ENCODE measurements at regions not wholly inside any gene's neighbourhood (a gene's known extent, or its start where the extent isn't known, plus 50 kb on each side); places are given as distances from the start of the nearest gene placed in this dataset.

DNA sequence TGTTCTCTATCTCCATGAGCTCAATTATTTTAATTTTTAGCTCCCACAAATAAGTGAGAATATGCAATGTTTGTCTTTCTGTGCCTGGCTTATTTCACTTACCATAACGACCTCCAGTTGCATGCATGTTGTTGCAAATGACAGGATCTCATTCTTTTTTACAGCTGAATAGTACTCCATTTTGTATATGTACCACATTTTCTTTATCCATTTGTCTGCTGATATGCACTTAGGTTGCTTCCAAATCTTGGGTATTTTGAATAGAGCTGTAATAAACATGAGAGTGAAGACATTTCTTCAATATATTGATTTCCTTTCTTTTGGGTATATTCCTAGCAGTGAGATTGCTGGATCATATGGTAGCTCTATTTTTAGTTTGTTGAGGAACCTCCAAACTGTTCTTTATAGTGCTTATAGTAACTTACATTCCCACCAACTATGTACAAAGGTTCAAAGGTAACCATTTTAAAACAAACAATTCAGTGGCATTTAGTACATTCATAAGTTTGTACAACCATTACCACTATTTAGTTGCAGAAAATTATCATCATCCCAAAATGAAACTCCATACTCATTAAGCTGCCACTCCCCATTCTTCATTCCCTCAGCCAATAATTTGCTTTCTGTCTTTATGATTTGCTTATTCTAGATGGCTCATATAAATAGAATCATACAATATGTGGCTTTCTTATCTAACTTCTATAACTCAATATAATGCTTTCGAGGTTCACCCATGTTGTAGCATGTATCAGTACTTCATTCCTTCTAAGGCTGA is 255.9 kb upstream of the NFIA start:
- Histone ChIP-seq H3K27ac (no peak overlapping the region), H3K9me3 (peaks cover 0 to 6% (median 0%) of the 10 kb centered on the region in 12 donors), H3K4me1 (no peaks in the 10 kb centered on the region), H3K4me3 (no peak overlapping the region), H3K36me3 (no peaks in the 10 kb centered on the region), H3K27me3 (peaks cover 0 to 3% (median 0%) of the 10 kb centered on the region in 9 donors)
- intact Hi-C loops (cut with DNase I) = no loop called here
- DNase-seq = no peak
- no peak for TF ChIP-seq POLR2A (IDR thresholded peaks at IDR 0.05)
- TF ChIP-seq, protein P1, sequence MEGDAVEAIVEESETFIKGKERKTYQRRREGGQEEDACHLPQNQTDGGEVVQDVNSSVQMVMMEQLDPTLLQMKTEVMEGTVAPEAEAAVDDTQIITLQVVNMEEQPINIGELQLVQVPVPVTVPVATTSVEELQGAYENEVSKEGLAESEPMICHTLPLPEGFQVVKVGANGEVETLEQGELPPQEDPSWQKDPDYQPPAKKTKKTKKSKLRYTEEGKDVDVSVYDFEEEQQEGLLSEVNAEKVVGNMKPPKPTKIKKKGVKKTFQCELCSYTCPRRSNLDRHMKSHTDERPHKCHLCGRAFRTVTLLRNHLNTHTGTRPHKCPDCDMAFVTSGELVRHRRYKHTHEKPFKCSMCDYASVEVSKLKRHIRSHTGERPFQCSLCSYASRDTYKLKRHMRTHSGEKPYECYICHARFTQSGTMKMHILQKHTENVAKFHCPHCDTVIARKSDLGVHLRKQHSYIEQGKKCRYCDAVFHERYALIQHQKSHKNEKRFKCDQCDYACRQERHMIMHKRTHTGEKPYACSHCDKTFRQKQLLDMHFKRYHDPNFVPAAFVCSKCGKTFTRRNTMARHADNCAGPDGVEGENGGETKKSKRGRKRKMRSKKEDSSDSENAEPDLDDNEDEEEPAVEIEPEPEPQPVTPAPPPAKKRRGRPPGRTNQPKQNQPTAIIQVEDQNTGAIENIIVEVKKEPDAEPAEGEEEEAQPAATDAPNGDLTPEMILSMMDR (IDR thresholded peaks at IDR 0.05) = no peak
- WGBS, 4 donors = 93 to 95% (median 94%) methylated on average over 2 of the region's 2 CpGs
- no peak for ATAC-seq

DNA sequence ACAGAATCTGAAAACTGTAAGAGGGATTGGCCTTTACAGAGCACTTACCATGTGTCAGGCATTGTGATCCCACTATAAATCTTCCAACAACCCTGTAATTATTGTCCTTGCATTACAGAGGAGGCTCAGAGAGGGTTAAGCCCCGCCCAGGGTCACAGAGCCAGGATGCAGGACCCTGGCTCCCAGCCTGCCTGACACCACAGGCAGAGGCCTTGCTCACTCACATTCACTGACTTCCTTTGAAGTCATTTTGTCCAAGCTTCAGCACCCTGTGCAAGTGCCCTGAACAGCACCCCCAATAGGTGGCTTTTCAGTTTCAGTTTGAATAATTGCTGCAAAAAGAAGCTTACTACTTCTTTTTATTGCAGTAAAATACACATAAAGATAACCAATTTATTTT is 256.8 kb upstream of the NFIA start:
- H3K27ac ChIP-seq = no peak overlapping the region
- TF ChIP-seq POLR2A (IDR thresholded peaks at IDR 0.05) = no peak
- TF ChIP-seq, protein P1 (IDR thresholded peaks at IDR 0.05) = no peak
- no peak for DNase-seq
- H3K4me3 ChIP-seq = no peak overlapping the region
- H3K4me1 ChIP-seq = no peaks in the 10 kb centered on the region
- WGBS, 4 donors = 89 to 98% (median 92%) methylated on average over 1 of the region's 1 CpG
- no peaks in the 10 kb centered on the region for H3K36me3 ChIP-seq
- peaks cover 0 to 6% (median 0%) of the 10 kb centered on the region in 12 donors for H3K9me3 ChIP-seq
- intact Hi-C loops (cut with DNase I) = no loop called here
- H3K27me3 ChIP-seq = peaks cover 0 to 3% (median 0%) of the 10 kb centered on the region in 9 donors
- ATAC-seq = no peak

DNA sequence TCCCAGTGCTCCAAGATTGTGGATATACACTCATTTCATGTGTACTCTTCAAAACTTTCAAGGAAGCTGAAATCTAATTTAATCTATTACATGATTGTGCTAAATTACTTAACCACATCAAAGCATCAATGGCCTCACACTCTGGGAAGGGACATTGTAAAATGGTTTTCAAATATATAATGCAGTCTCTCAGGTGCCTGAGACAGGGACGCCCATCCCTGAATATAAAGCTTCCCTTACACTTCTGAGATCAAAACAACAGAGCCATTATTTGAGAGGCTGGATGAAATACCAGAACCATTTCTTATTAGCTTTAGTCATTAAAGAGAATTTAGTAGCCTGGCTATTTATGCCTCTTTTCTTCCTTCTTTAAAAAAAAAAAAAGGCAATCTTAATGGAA is 259.2 kb upstream of the NFIA start:
- DNase-seq = no peak
- Histone ChIP-seq H3K27me3 (no peaks in the 10 kb centered on the region), H3K27ac (no peak overlapping the region), H3K4me1 (no peaks in the 10 kb centered on the region), H3K9me3 (peaks cover 0 to 6% (median 0%) of the 10 kb centered on the region in 12 donors), H3K36me3 (no peaks in the 10 kb centered on the region), H3K4me3 (no peak overlapping the region)
- intact Hi-C loops (cut with DNase I) = no loop called here
- 92 to 98% (median 95%) methylated on average over 1 of the region's 1 CpG for WGBS, 4 donors
- no peak for ATAC-seq
- TF ChIP-seq, protein P1 (IDR thresholded peaks at IDR 0.05) = no peak
- no peak for TF ChIP-seq POLR2A (IDR thresholded peaks at IDR 0.05)

DNA sequence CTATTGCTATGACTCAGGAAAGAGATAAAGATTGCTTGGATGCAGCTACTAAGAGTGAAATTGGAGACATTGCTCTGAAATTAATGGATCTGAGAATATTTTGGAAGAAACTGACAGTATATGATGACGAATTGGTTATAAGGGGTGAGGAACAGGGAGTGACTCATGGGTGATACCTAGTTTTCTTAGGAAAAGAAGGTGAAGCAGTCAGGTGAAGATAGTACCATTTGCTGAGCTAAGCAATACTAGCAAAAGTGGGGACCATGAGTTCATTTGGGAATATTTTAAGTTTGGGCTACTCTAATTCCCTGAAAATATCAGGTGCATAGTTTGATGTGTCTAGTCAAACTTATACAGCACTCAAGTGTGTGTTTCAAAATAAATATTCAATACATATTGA is 260.1 kb upstream of the NFIA start:
- H3K36me3 ChIP-seq = no peaks in the 10 kb centered on the region
- H3K4me1 ChIP-seq = no peaks in the 10 kb centered on the region
- H3K27ac ChIP-seq = no peak overlapping the region

More for the DNA sequence above, 260.1 kb upstream of the NFIA start:
- TF ChIP-seq, protein P1 (IDR thresholded peaks at IDR 0.05) = no peak
- no peak for TF ChIP-seq POLR2A (IDR thresholded peaks at IDR 0.05)
- Histone ChIP-seq H3K27me3 (no peaks in the 10 kb centered on the region), H3K4me3 (no peak overlapping the region), H3K9me3 (peaks cover 0 to 6% (median 0%) of the 10 kb centered on the region in 12 donors)
- no peak for DNase-seq
- ATAC-seq = no peak
- intact Hi-C loops (cut with DNase I) = no loop called here
- 75 to 89% (median 80%) methylated on average over 1 of the region's 1 CpG for WGBS, 4 donors
